ENCODE measurements at regions not wholly inside any gene's neighbourhood (a gene's known extent, or its start where the extent isn't known, plus 50 kb on each side); places are given as distances from the start of the nearest gene placed in this dataset.

GRCh38 chr2:52686935-52687334, 1080.7 kb upstream of the CHAC2 start:
- TF ChIP-seq FOXP2 (optimal IDR thresholded peaks at IDR 0.05; ENCODE audit: borderline replicate concordance, extremely low read depth, extremely low read length, insufficient read depth) (no peak), TAF1 (IDR thresholded peaks at IDR 0.05; ENCODE audit: borderline replicate concordance, insufficient read depth, low read length) (no peak), SIN3A (IDR thresholded peaks at IDR 0.05; ENCODE audit: borderline replicate concordance, insufficient read depth, low read length) (no peak)

Measured in PFSK-1 (cell line).